H1 (cell line): ENCODE measurements at regions not wholly inside any gene's neighbourhood (a gene's known extent, or its start where the extent isn't known, plus 50 kb on each side); places are given as distances from the start of the nearest gene placed in this dataset.
A peak's percentile ranks its signal among the peaks of the same experiment; 100 is the strongest.

Experiments used
- CTCF ChIA-PET: fragments of 300-600 bp; sonication (Branson Sonifier 250); formaldehyde crosslinking; loops from one replicate; lab custom pipeline; 2021; ENCODE audit not compliant: partially characterized antibody; lab: Charles Lee
- POLR2A ChIA-PET: fragments of 300-600 bp; sonication (Branson Sonifier 250); formaldehyde crosslinking; loops from one replicate; lab custom pipeline; 2021; ENCODE audit warnings: inconsistent platforms; ENCODE audit not compliant: partially characterized antibody; lab: Charles Lee
- DNase-seq, 2 experiments: peaks; one replicate each; pipeline versions ENCODE4 v3.0.0 to v3.0.0-alpha.2; 2010 to 2022; ENCODE audit warnings: low spot score in 2 of 2, low read depth in 1 of 2, mixed read lengths in 1 of 2
- FAIRE-seq: peaks from 2 replicates; lab custom pipeline; 2011; peaks lifted over from hg19 to GRCh38; lab: Jason Lieb, UNC
- H2AFZ ChIP-seq: 2 replicates; pipeline ENCODE4 v1.8.1; 2012; ENCODE audit warnings: low read length, inconsistent platforms
- H2AK5ac ChIP-seq: 2 replicates; pipeline ENCODE4 v1.6.1; 2013; ENCODE audit warnings: low read depth, low read length
- H2BK120ac ChIP-seq: replicated peaks from 2 replicates; pipeline ENCODE3; 2013; ENCODE audit warnings: low read depth, low read length, inconsistent platforms
- H2BK12ac ChIP-seq: 2 replicates; pipeline ENCODE4 v1.6.1; 2013; ENCODE audit warnings: low read depth, low read length
- H2BK15ac ChIP-seq: 2 replicates; pipeline ENCODE4 v1.6.1; 2013; ENCODE audit warnings: low read length
- H2BK20ac ChIP-seq: 2 replicates; pipeline ENCODE4 v1.6.1; 2013; ENCODE audit warnings: low read length
- H2BK5ac ChIP-seq: 2 replicates; pipeline ENCODE4 v1.6.1; 2013; ENCODE audit warnings: low read depth, low read length
- H3K14ac ChIP-seq: 2 replicates; pipeline ENCODE4 v1.6.1; 2013; ENCODE audit warnings: inconsistent platforms; ENCODE audit not compliant: insufficient read length
- H3K18ac ChIP-seq: 2 replicates; pipeline ENCODE4 v1.6.1; 2013; ENCODE audit warnings: low read length; ENCODE audit errors: extremely low read depth
- H3K23ac ChIP-seq: 2 replicates; pipeline ENCODE4 v1.6.1; 2013; ENCODE audit warnings: inconsistent platforms; ENCODE audit not compliant: insufficient read length
- H3K23me2 ChIP-seq: 2 replicates; pipeline ENCODE4 v1.6.1; 2013; ENCODE audit warnings: low read depth, low read length
- H3K27ac ChIP-seq: 2 replicates; pipeline ENCODE4 v1.6.1; 2011; ENCODE audit warnings: low read depth, low read length, inconsistent platforms
- H3K27me3 ChIP-seq, 4 experiments: replicated peaks in 1 of 4; 1 replicate in 1 of 4; 2 replicates in 3 of 4; pipeline versions ENCODE4 v1.6.1 to v1.8.1; 2011 to 2013; ENCODE audit warnings: low read length in 3 of 4, mild to moderate bottlenecking in 3 of 4, inconsistent platforms in 2 of 4, mixed read lengths in 2 of 4, moderate library complexity in 1 of 4; ENCODE audit not compliant: control insufficient read depth in 3 of 4, insufficient read depth in 3 of 4; ENCODE audit errors: extremely low read depth in 1 of 4
- H3K36me3 ChIP-seq, 4 experiments: 2 replicates each; pipeline versions ENCODE4 v1.6.1 to v1.8.1; 2011 to 2013; ENCODE audit warnings: mild to moderate bottlenecking in 4 of 4, low read length in 3 of 4, moderate library complexity in 2 of 4, control low read depth in 1 of 4, inconsistent platforms in 1 of 4; ENCODE audit not compliant: insufficient read depth in 4 of 4, control insufficient read depth in 2 of 4
- H3K4ac ChIP-seq: replicated peaks from 2 replicates; pipeline ENCODE3; 2013; ENCODE audit warnings: low read length, low read depth, mixed read lengths, inconsistent platforms; ENCODE audit not compliant: insufficient read length
- H3K4me1 ChIP-seq, 4 experiments: replicated peaks in 1 of 4; 1 replicate in 1 of 4; 2 replicates in 3 of 4; pipeline versions ENCODE4 v1.6.1 to v1.8.1; 2011 to 2013; ENCODE audit warnings: low read length in 3 of 4, inconsistent platforms in 2 of 4, mixed read lengths in 1 of 4; ENCODE audit not compliant: insufficient read depth in 4 of 4, control insufficient read depth in 3 of 4
- H3K4me2 ChIP-seq, 2 experiments: 2 replicates each; pipeline versions ENCODE4 v1.6.1 to v1.8.1; 2011 to 2013; ENCODE audit warnings: low read depth in 2 of 2, low read length in 2 of 2, control low read depth in 1 of 2, inconsistent platforms in 1 of 2, mild to moderate bottlenecking in 1 of 2; ENCODE audit not compliant: insufficient read depth in 1 of 2
- H3K4me3 ChIP-seq, 4 experiments: fragments of 200-600, 300-600 bp in 1 of 4; sonication (generic), shearing (Covaris generic), sonication (Bioruptor Twin) in 1 of 4; 2 replicates each; pipeline versions ENCODE4 v1.5.1 to v1.8.1; 2011 to 2016; ENCODE audit warnings: low read length in 4 of 4, low read depth in 3 of 4, control low read depth in 2 of 4, inconsistent platforms in 2 of 4, mild to moderate bottlenecking in 2 of 4, mixed read lengths in 1 of 4, moderate library complexity in 1 of 4; ENCODE audit not compliant: insufficient read depth in 2 of 4; ENCODE audit errors: extremely low read depth in 1 of 4
- H3K56ac ChIP-seq: replicated peaks from 2 replicates; pipeline ENCODE3; 2013; ENCODE audit warnings: low read depth, mild to moderate bottlenecking, mixed read lengths, low read length, inconsistent platforms; ENCODE audit not compliant: insufficient read length
- H3K79me1 ChIP-seq: 2 replicates; pipeline ENCODE4 v1.6.1; 2013; ENCODE audit warnings: low read depth, low read length, control low read depth
- H3K79me2 ChIP-seq, 2 experiments: 2 replicates each; pipeline versions ENCODE4 v1.6.1 to v1.8.1; 2012 to 2013; ENCODE audit warnings: low read length in 2 of 2, mild to moderate bottlenecking in 2 of 2, inconsistent platforms in 1 of 2; ENCODE audit not compliant: insufficient read depth in 2 of 2, control insufficient read depth in 1 of 2
- H3K9ac ChIP-seq, 4 experiments: replicated peaks in 1 of 4; 1 replicate in 1 of 4; 2 replicates in 3 of 4; pipeline versions ENCODE4 v1.6.1 to v1.8.1; 2011 to 2013; ENCODE audit warnings: low read depth in 3 of 4, low read length in 3 of 4, control low read depth in 2 of 4, mild to moderate bottlenecking in 2 of 4, moderate library complexity in 2 of 4, inconsistent platforms in 1 of 4; ENCODE audit errors: extremely low read depth in 1 of 4
- H3K9me3 ChIP-seq, 2 experiments: 2 replicates each; pipeline versions ENCODE4 v1.6.1 to v1.8.1; 2012 to 2013; ENCODE audit warnings: mild to moderate bottlenecking in 2 of 2, moderate library complexity in 2 of 2, control low read depth in 1 of 2, inconsistent platforms in 1 of 2, low read depth in 1 of 2, low read length in 1 of 2, mixed read lengths in 1 of 2; ENCODE audit not compliant: insufficient read depth in 2 of 2
- H4K20me1 ChIP-seq, 2 experiments: replicated peaks in 1 of 2; 2 replicates each; pipeline versions ENCODE3 to v1.8.1; 2011 to 2013; ENCODE audit warnings: inconsistent platforms in 2 of 2, low read length in 2 of 2, mild to moderate bottlenecking in 1 of 2; ENCODE audit not compliant: insufficient read depth in 2 of 2, control insufficient read depth in 1 of 2
- H4K5ac ChIP-seq: 2 replicates; pipeline ENCODE4 v1.6.1; 2013; ENCODE audit warnings: low read length, low read depth, mixed read lengths, inconsistent platforms; ENCODE audit not compliant: insufficient read length
- H4K8ac ChIP-seq: 2 replicates; pipeline ENCODE4 v1.8.0; 2013; ENCODE audit warnings: mild to moderate bottlenecking, moderate library complexity, low read length, inconsistent platforms; ENCODE audit not compliant: insufficient read depth; ENCODE audit errors: extremely low read depth
- H4K91ac ChIP-seq: replicated peaks from 2 replicates; pipeline ENCODE3; 2013; ENCODE audit warnings: low read length, mixed read lengths, inconsistent platforms; ENCODE audit not compliant: insufficient read length
- ASH2L ChIP-seq: fragments of 200-600, 300-600 bp; sonication (generic); IDR thresholded peaks from one replicate; pipeline ENCODE4 v1.7.1; 2017; ENCODE audit warnings: low read length
- ATF3 ChIP-seq: IDR thresholded peaks from 2 replicates; pipeline ENCODE4 v1.6.1; 2011; ENCODE audit warnings: low read depth, mild to moderate bottlenecking, low read length; ENCODE audit not compliant: insufficient read depth
- CBX5 ChIP-seq: fragments of 300-800, 300-1000 bp; sonication (generic); IDR thresholded peaks from 2 replicates; pipeline ENCODE4 v1.7.1; 2016; ENCODE audit warnings: antibody characterized with exemption, low read length, low read depth
- CTBP2 ChIP-seq: IDR thresholded peaks from 2 replicates; pipeline ENCODE4 v1.7.0; 2011; ENCODE audit warnings: borderline replicate concordance, mild to moderate bottlenecking, moderate library complexity, mixed read lengths, low read length; ENCODE audit not compliant: insufficient read depth, insufficient read length
- HDAC6 ChIP-seq: IDR thresholded peaks from one replicate; pipeline ENCODE4 v1.7.1; 2012; ENCODE audit warnings: low read depth, mild to moderate bottlenecking, inconsistent platforms, low read length, moderate library complexity
- MAFK ChIP-seq: IDR thresholded peaks from 2 replicates; pipeline ENCODE4 v1.6.1; 2012; ENCODE audit warnings: low read depth, mild to moderate bottlenecking, improper control_type of control experiment, low read length
- SAP30 ChIP-seq: fragments of 300-600 bp; sonication (generic); IDR thresholded peaks from 2 replicates; pipeline ENCODE4 v1.7.1; 2012; ENCODE audit warnings: low read length, moderate library complexity, mild to moderate bottlenecking, inconsistent platforms; ENCODE audit not compliant: insufficient read depth, insufficient replicate concordance
- SUZ12 ChIP-seq: fragments of 200-600 bp; sonication (generic); IDR thresholded peaks from 2 replicates; pipeline ENCODE4 v1.6.1; 2012; ENCODE audit warnings: mild to moderate bottlenecking, inconsistent platforms, low read length, moderate library complexity, mixed read lengths
- TCF12 ChIP-seq: IDR thresholded peaks from 2 replicates; pipeline ENCODE4 v1.6.1; 2011; ENCODE audit warnings: low read depth, mild to moderate bottlenecking, low read length
- WGBS, 2 experiments: shearing (Covaris generic) in 1 of 2; methylation state at CpG; one replicate each; pipeline versions ENCODE4 v1.1.6 to v1.1.7; 2013 to 2015; ENCODE audit warnings: low lambda C conversion rate in 2 of 2, mixed read lengths in 2 of 2, inconsistent platforms in 1 of 2, low coverage in 1 of 2, missing lambda C conversion rate in 1 of 2; ENCODE audit not compliant: insufficient replicate concordance in 2 of 2, insufficient coverage in 1 of 2, insufficient read length in 1 of 2; ENCODE audit errors: extremely low coverage in 1 of 2, missing lambda C conversion rate in 1 of 2; 5-methylcytosine and 5-hydroxymethylcytosine counted together
- TF ChIP-seq, protein P1 (sequence below): IDR thresholded peaks from 2 replicates; pipeline ENCODE4 v1.6.1; 2012; ENCODE audit warnings: low read length, inconsistent platforms

GRCh38 chr12:67468549-67469245 lies 179.8 kb upstream of the DYRK2 start:
- TF ChIP-seq SAP30 (no peak), SUZ12 (no peak), ASH2L (no peak), ATF3 (no peak), CBX5 (no peak), CTBP2 (no peak), TCF12 (no peak), HDAC6 (no peak), MAFK (no peak)
- TF ChIP-seq, protein P1, sequence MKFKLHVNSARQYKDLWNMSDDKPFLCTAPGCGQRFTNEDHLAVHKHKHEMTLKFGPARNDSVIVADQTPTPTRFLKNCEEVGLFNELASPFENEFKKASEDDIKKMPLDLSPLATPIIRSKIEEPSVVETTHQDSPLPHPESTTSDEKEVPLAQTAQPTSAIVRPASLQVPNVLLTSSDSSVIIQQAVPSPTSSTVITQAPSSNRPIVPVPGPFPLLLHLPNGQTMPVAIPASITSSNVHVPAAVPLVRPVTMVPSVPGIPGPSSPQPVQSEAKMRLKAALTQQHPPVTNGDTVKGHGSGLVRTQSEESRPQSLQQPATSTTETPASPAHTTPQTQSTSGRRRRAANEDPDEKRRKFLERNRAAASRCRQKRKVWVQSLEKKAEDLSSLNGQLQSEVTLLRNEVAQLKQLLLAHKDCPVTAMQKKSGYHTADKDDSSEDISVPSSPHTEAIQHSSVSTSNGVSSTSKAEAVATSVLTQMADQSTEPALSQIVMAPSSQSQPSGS = no peak
- H3K4ac ChIP-seq = no peak overlapping the region
- no peak overlapping the region for H3K27ac ChIP-seq
- no peaks in the 10 kb centered on the region for H3K79me1 ChIP-seq
- H3K23ac ChIP-seq = no peak overlapping the region
- DNase-seq (no peak), FAIRE-seq (no peak)
- H3K36me3 ChIP-seq = no peaks in the 10 kb centered on the region
- peak overlapping the region; percentile 1; the same call in 1 of the 2 replicates for H2BK20ac ChIP-seq
- no peaks in the 10 kb centered on the region for H3K9me3 ChIP-seq
- no peak overlapping the region; a peak in 1 of 4 replicates for H3K4me2 ChIP-seq
- no peak overlapping the region for H3K9ac ChIP-seq
- no peak overlapping the region for H4K5ac ChIP-seq
- H3K4me1 ChIP-seq = peaks cover 4 to 14% (median 8%) of the 10 kb centered on the region in 4 experiments
- WGBS, 2 experiments = 91% methylated on average over 2 of the region's 2 CpGs; no CpG with 5 or more reads in 1 of the 2 experiments
- H3K18ac ChIP-seq = no peak overlapping the region; the same call in 1 of the 2 replicates
- H2BK120ac ChIP-seq = no peak overlapping the region
- H2BK12ac ChIP-seq = no peak overlapping the region
- no peaks in the 10 kb centered on the region for H3K79me2 ChIP-seq
- CTCF ChIA-PET = interaction anchor here (1.4 kb wide), 2 partner anchors 11 to 24 kb away, joined by 3 to 5 read pairs; no protein-coding TSS in a partner anchor
- no peak overlapping the region for H3K14ac ChIP-seq
- no peak overlapping the region for H4K91ac ChIP-seq
- 0 out of 2 replicates have a peak overlapping the region, but pooled peaks have one; percentile 8 for H2BK15ac ChIP-seq
- peak overlapping the region; percentile 99 for H2AFZ ChIP-seq
- H3K27me3 ChIP-seq = no peaks in the 10 kb centered on the region
- POLR2A ChIA-PET = no interaction called here
- no peak overlapping the region for H3K56ac ChIP-seq
- H2BK5ac ChIP-seq = no peak overlapping the region; the same call in 1 of the 2 replicates
- no peaks in the 10 kb centered on the region for H3K23me2 ChIP-seq
- H4K8ac ChIP-seq = no peak overlapping the region; the same call in 1 of the 2 replicates
- H4K20me1 ChIP-seq = no peaks in the 10 kb centered on the region
- no peak overlapping the region for H3K4me3 ChIP-seq
- no peak overlapping the region for H2AK5ac ChIP-seq
